AG09309 (cell line): ENCODE measurements at regions not wholly inside any gene's neighbourhood (a gene's known extent, or its start where the extent isn't known, plus 50 kb on each side); places are given as distances from the start of the nearest gene placed in this dataset.

ENCODE experiments used
- DNase-seq: peaks from one replicate; pipeline ENCODE4 v3.0.0-alpha.2; 2010; ENCODE audit warnings: low read depth
- H3K4me3 ChIP-seq: 2 replicates; pipeline ENCODE4 v1.5.1; 2011; ENCODE audit warnings: mild to moderate bottlenecking, low read depth, low read length, moderate library complexity; ENCODE audit not compliant: control insufficient read depth
- CTCF ChIP-seq: IDR thresholded peaks from 2 replicates; pipeline ENCODE4 v1.5.1; 2011; ENCODE audit warnings: mild to moderate bottlenecking, low read depth, low read length, inconsistent platforms; ENCODE audit not compliant: insufficient read depth, control insufficient read depth; ENCODE audit errors: missing control alignments

- DNase-seq: no peak
- TF ChIP-seq CTCF: no peak
- H3K4me3 ChIP-seq: no peak overlapping the region
These were observed 1151.0 kb downstream of the ZPLD1 start for GRCh38 chr3:103585809-103586208.

- no peak overlapping the region for H3K4me3 ChIP-seq
- no peak for DNase-seq
- TF ChIP-seq CTCF: no peak
These were observed 1155.0 kb downstream of the ZPLD1 start for GRCh38 chr3:103589770-103590169.

GRCh38 chr3:103600844-103601243 lies 1166.0 kb downstream of the ZPLD1 start:
- DNase-seq: no peak
- no peak overlapping the region for H3K4me3 ChIP-seq
- TF ChIP-seq CTCF: no peak

- no peak overlapping the region for H3K4me3 ChIP-seq
- no peak for DNase-seq
These were observed 1166.9 kb downstream of the ZPLD1 start for GRCh38 chr3:103601666-103602065.

GRCh38 chr3:103609472-103609871 lies 1174.7 kb downstream of the ZPLD1 start:
- H3K4me3 ChIP-seq: no peak overlapping the region
- no peak for TF ChIP-seq CTCF
- no peak for DNase-seq

More at GRCh38 chr3:103601666-103602065, 1166.9 kb downstream of the ZPLD1 start:
- no peak for TF ChIP-seq CTCF

- DNase-seq: no peak
- no peak for TF ChIP-seq CTCF
- H3K4me3 ChIP-seq: no peak overlapping the region
These were observed 1178.8 kb downstream of the ZPLD1 start for GRCh38 chr3:103613397-103614156.

- no peak overlapping the region for H3K4me3 ChIP-seq
- TF ChIP-seq CTCF: no peak
- DNase-seq: no peak
These were observed 1179.9 kb downstream of the ZPLD1 start for GRCh38 chr3:103614719-103615118.
